ENCODE measurements at regions not wholly inside any gene's neighbourhood (a gene's known extent, or its start where the extent isn't known, plus 50 kb on each side); places are given as distances from the start of the nearest gene placed in this dataset.
A peak's percentile ranks its signal among the peaks of the same experiment; 100 is the strongest.

- no peak overlapping the region for H3K4me3 Mint-ChIP-seq (ENCODE audit: low read depth, unreplicated experiment)
- DNase-seq: no peak
- no peaks in the 10 kb centered on the region for H3K27me3 Mint-ChIP-seq (ENCODE audit: unreplicated experiment)
- no peaks in the 10 kb centered on the region for H3K9me3 Mint-ChIP-seq (ENCODE audit: low read depth, unreplicated experiment)
- CTCF ChIA-PET: interaction anchor here (0.7 kb wide), 1 partner anchor 15 kb away, joined by 3 read pairs; no protein-coding TSS in a partner anchor
- H3K27ac Mint-ChIP-seq (ENCODE audit: unreplicated experiment): peak overlapping the region; percentile 47
- TF ChIP-seq, protein P1, sequence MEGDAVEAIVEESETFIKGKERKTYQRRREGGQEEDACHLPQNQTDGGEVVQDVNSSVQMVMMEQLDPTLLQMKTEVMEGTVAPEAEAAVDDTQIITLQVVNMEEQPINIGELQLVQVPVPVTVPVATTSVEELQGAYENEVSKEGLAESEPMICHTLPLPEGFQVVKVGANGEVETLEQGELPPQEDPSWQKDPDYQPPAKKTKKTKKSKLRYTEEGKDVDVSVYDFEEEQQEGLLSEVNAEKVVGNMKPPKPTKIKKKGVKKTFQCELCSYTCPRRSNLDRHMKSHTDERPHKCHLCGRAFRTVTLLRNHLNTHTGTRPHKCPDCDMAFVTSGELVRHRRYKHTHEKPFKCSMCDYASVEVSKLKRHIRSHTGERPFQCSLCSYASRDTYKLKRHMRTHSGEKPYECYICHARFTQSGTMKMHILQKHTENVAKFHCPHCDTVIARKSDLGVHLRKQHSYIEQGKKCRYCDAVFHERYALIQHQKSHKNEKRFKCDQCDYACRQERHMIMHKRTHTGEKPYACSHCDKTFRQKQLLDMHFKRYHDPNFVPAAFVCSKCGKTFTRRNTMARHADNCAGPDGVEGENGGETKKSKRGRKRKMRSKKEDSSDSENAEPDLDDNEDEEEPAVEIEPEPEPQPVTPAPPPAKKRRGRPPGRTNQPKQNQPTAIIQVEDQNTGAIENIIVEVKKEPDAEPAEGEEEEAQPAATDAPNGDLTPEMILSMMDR (IDR thresholded peaks at IDR 0.05; ENCODE audit: unreplicated experiment): no peak
- H3K4me1 Mint-ChIP-seq (ENCODE audit: low read depth, unreplicated experiment): peaks cover 53% of the 10 kb centered on the region
- no TSS peak for BruUV-seq (replicated peaks)
- intact Hi-C loops (cut with micrococcal nuclease; ENCODE audit: unreplicated experiment): no loop called here
- H3K36me3 Mint-ChIP-seq (ENCODE audit: insufficient read depth, unreplicated experiment): no peaks in the 10 kb centered on the region
Observed at GRCh38 chr5:160931283-160931682, 79.3 kb upstream of the ATP10B start.

- peak; percentile 37 for DNase-seq
- Mint-ChIP-seq H3K4me1 (ENCODE audit: low read depth, unreplicated experiment) (peaks cover 57% of the 10 kb centered on the region), H3K4me3 (ENCODE audit: low read depth, unreplicated experiment) (no peak overlapping the region)
Observed at GRCh38 chr5:160930406-160930805, 78.4 kb upstream of the ATP10B start.

DNA sequence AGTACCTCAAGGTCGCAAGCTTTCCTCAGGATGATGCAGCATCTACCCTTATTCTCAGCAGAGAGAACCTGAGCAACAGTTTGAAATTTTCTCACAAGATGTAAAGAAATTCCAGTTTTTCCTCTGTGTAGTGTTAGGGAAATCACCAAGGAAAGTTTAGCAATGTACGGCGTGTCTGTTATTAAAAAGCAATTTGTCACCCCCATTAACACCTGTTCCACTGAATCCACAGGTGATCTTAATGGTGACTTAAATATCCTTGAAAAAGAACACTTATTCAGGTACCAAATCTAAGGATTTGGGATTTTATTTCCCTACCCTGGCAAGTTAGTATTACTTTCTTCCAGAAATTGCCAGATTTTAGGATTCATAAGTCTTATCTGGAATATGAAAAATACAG is 77.9 kb upstream of the ATP10B start:
- no peak overlapping the region for H3K4me3 Mint-ChIP-seq (ENCODE audit: low read depth, unreplicated experiment)
- H3K4me1 Mint-ChIP-seq (ENCODE audit: low read depth, unreplicated experiment): peaks cover 62% of the 10 kb centered on the region
- CTCF ChIA-PET: interaction anchor here (0.6 kb wide), 1 partner anchor 1245 kb away, joined by 4 read pairs; no protein-coding TSS in a partner anchor
- no peaks in the 10 kb centered on the region for H3K27me3 Mint-ChIP-seq (ENCODE audit: unreplicated experiment)
- DNase-seq: no peak
- no peaks in the 10 kb centered on the region for H3K36me3 Mint-ChIP-seq (ENCODE audit: insufficient read depth, unreplicated experiment)
- H3K27ac Mint-ChIP-seq (ENCODE audit: unreplicated experiment): no peak overlapping the region
- TF ChIP-seq, protein P1 (IDR thresholded peaks at IDR 0.05; ENCODE audit: unreplicated experiment): no peak
- no TSS peak for BruUV-seq (replicated peaks)
- intact Hi-C loops (cut with micrococcal nuclease; ENCODE audit: unreplicated experiment): loop anchor here (5.0 to 10.0 kb wide), 4 partner anchors 43 to 405 kb away; no protein-coding TSS in a partner anchor
- H3K9me3 Mint-ChIP-seq (ENCODE audit: low read depth, unreplicated experiment): no peaks in the 10 kb centered on the region

More at GRCh38 chr5:160930406-160930805, 78.4 kb upstream of the ATP10B start:
- no peaks in the 10 kb centered on the region for H3K36me3 Mint-ChIP-seq (ENCODE audit: insufficient read depth, unreplicated experiment)
- H3K9me3 Mint-ChIP-seq (ENCODE audit: low read depth, unreplicated experiment): no peaks in the 10 kb centered on the region
- intact Hi-C loops (cut with micrococcal nuclease; ENCODE audit: unreplicated experiment): no loop called here
- H3K27me3 Mint-ChIP-seq (ENCODE audit: unreplicated experiment): no peaks in the 10 kb centered on the region
- CTCF ChIA-PET: interaction anchor here (0.7 kb wide), 1 partner anchor 178 kb away, joined by 3 read pairs; no protein-coding TSS in a partner anchor
- no peak overlapping the region for H3K27ac Mint-ChIP-seq (ENCODE audit: unreplicated experiment)
- TF ChIP-seq, protein P1 (IDR thresholded peaks at IDR 0.05; ENCODE audit: unreplicated experiment): no peak
- no TSS peak for BruUV-seq (replicated peaks)

DNA sequence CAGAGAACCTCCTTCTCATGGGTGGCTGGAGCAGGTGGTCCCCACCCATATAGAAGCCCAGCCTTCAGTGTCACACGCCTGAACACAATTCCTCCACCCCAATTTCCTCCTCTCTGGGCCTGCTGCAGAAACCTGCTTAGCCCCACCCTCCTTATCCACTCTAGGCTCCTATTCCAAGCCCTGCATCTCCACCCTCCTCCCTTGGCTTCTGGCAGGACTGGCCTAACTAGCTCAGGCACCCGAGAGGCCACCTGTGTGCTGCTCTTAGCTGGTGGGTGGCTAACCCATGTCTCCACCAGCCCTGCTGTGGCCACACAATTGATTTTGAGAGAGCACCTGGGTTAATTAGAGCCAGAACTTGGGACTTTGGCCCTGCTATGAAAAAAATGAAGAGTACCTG is 77.3 kb upstream of the ATP10B start:
- intact Hi-C loops (cut with micrococcal nuclease; ENCODE audit: unreplicated experiment): loop anchor here (5.0 to 10.0 kb wide), 4 partner anchors 42 to 405 kb away; no protein-coding TSS in a partner anchor
- TF ChIP-seq, protein P1 (IDR thresholded peaks at IDR 0.05; ENCODE audit: unreplicated experiment): no peak
- H3K4me1 Mint-ChIP-seq (ENCODE audit: low read depth, unreplicated experiment): peaks cover 67% of the 10 kb centered on the region
- H3K27ac Mint-ChIP-seq (ENCODE audit: unreplicated experiment): no peak overlapping the region
- H3K9me3 Mint-ChIP-seq (ENCODE audit: low read depth, unreplicated experiment): no peaks in the 10 kb centered on the region
- CTCF ChIA-PET: interaction anchor here (0.6 kb wide), 1 partner anchor 1245 kb away, joined by 4 read pairs; no protein-coding TSS in a partner anchor
- peak; percentile 64 for DNase-seq
- H3K4me3 Mint-ChIP-seq (ENCODE audit: low read depth, unreplicated experiment): no peak overlapping the region
- H3K36me3 Mint-ChIP-seq (ENCODE audit: insufficient read depth, unreplicated experiment): no peaks in the 10 kb centered on the region
- no TSS peak for BruUV-seq (replicated peaks)
- no peaks in the 10 kb centered on the region for H3K27me3 Mint-ChIP-seq (ENCODE audit: unreplicated experiment)

Data from Calu3 (cell line).